T47D (cell line): ENCODE measurements at regions not wholly inside any gene's neighbourhood (a gene's known extent, or its start where the extent isn't known, plus 50 kb on each side); places are given as distances from the start of the nearest gene placed in this dataset.
"Not testable (repeated sequence)": the region's sequence is repeated elsewhere in the genome, so short reads cannot be mapped to it uniquely, and the experiment has no call there.

ENCODE experiments used
- DNase-seq, 2 experiments: peaks; one replicate each; pipeline versions ENCODE4 v3.0.0 to v3.0.0-alpha.2; 2011 to 2012; ENCODE audit warnings: low read depth in 1 of 2, low spot score in 1 of 2
- JUND ChIP-seq: IDR thresholded peaks from 2 replicates; pipeline ENCODE4 v1.6.1; 2012; ENCODE audit warnings: low read depth
- in situ Hi-C: cut with HindIII; loops from 2 replicates; pipeline ENCODE4 v1.10.0; 2016; ENCODE audit warnings: low sequenced_read_pairs, low pct_unique_long_range_greater_than_20kb

DNA sequence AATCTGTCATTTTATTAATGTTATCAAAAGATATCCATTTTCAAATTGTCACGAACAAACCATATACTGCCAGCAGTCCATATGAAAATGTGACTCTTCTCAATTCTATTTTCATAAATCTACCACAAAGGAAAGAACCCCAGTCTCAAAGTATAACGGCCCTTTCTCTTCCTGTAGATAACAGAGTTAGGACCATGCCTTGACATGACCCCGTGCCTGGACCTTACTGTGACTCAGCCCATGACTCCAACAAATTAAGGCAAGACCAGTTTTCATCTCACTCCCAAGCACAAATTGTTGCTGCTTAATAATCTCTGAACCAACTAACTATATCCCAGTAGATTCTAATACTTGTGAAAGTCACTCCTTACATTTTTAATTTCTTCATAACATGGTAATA is 124.4 kb upstream of the NFIA start:
- DNase-seq: no peak
- no peak for TF ChIP-seq JUND
- in situ Hi-C loops: no loop called here

DNA sequence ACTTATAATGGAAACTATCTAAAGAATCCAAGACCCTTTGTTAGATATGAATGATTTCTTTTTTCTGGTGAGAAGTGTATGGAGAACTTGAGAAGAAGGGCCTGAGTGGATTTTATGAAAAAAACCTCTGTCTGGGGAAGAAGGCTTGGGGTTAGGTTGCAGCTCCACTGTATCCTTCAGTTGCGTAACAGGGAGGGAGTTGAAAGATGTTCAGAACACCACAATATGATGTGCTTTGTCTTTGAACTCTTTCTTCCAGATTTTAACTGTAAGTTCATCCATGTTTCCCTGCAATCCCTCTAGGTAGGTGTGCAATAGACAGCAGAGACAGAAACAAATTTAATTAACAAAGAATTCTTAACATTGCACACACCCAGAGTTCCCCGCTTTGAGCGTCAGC is 125.8 kb upstream of the NFIA start:
- TF ChIP-seq JUND: no peak
- in situ Hi-C loops: no loop called here

DNA sequence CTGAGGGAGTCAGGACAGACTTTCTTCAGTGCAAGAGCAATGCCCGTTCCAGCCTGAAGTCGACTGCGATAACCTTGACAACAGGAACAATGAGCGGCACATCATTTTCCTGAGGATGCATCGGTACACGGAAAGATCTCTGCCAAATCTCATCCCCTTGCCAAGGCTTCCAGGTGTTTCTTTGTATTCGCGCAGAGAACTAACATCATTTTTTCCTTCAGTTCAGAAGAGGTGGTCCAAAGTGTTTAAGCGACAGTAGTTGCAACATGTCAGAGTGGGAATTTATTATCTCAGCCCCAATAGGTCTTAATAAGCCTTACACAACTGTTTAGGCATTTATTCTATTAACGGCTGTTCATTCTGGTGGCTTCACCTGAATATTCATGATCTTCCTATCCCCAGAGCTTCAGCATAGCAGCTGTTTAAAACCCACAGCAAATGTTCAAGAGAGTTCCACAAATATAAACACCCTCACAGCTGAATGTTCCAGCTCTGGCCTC is 129.7 kb upstream of the NFIA start:
- no peak for TF ChIP-seq JUND
- in situ Hi-C loops: no loop called here

More for the DNA sequence above, 125.8 kb upstream of the NFIA start:
- no peak for DNase-seq

DNA sequence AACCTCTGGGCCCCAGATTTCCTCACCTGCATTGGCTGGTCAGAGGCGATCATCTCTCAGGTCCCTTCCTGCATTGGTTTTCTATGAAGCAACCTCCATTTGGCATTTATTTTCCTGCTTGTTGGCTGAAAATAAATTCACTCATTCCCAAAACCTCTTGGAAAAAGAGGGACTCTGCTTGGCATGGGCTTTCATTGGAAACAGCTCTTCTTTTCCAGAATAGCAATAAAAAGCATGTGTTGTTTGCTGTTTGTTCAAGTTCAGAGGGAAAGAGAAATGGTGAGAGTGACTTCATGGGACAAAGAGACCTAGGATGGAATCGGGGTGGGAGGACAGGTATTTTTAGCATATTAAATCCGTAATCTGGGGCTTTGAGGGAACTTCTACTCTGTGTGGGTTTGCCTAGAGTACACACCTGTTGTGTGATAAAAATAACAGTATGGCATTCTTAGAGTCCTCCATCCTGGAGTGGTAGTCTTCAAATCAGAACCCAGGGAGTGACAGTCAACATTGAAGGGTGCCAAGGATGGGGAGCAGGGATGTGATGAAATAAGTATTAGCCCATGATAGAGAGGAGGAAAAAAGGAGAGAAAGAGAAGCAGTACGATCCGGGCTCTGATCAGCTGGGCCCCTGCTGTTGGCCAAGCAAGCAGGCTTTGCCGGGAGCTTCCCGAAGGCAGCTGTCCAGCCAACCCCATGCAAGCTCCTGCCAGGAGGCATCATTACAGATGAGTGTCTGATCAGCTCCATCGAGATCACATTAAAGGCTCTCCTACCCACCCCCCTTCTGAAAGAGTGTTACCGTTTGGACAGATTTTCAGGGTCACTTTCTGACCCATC is 131.9 kb upstream of the NFIA start:
- TF ChIP-seq JUND: no peak
- in situ Hi-C loops: no loop called here
- DNase-seq: no peak

More for the DNA sequence above, 129.7 kb upstream of the NFIA start:
- no peak for DNase-seq

DNA sequence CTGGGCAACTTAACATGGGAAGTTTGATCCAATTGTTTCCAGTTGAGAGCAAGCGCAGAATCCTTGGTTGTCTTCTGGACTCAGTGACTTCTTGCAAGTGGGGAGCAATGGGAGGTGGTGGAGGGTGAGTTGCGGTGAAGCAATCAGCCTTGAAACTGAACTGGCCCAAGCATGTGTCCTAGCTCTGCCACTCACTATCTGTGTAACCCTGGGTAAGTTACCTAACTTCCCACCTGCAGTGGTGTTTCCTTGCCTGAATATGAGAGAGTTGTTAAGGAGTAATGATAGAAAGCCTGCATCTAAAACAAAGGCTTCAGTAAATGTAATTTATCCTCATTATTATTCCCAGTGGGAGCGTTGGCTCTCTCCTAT is 132.5 kb upstream of the NFIA start:
- TF ChIP-seq JUND: no peak
- in situ Hi-C loops: no loop called here
- DNase-seq: no peak

DNA sequence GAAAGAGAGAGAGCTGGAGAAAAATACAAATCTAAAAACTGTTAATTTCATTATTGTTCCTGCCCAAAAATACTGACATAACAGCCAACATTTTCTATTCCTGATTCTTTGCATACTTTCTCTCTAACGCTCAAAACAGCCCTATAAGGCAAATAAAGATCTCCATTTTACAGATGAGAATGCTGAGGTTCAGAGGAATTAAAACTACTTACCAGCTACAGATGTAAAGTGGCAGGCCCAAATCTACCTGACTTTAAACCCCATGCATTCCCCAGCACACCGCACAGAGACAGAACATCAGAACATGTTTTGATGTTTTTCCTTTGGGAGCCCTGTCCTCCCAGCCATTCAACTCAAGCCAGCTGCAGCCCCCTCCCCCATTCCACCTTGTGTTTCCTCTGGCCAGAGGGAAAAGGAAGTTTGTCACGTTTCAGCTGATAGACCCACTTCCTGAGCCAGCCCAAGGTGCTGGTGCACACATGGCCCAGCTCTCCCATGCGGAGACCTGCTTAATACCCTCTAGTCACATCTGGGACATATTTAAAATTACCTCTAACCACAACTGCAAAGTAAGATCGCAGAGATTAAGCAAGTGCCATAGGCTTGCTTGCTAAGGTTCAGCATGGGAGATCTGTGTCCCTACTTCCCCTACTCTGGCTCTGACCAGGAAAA is 133.1 kb upstream of the NFIA start:
- no peak for TF ChIP-seq JUND
- no peak for DNase-seq
- in situ Hi-C loops: no loop called here

DNA sequence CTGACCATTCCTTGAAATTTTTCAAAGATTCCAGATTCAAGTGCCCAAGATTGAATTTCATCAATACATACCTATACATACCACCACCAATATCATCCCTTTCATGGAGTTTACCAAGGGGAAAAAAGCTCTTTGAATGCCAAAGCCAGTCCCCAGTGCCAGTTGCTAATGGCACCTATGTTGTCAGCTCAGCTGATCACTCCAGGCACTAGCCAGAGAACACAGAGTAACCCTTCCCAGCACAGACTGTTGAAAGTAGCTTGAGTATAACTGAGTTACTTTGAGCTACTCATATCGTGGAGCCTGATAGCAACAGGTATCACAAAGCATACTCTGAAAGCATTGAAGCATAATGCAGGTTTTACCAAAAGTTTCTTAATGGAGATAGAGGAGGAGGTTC is 133.9 kb upstream of the NFIA start:
- in situ Hi-C loops: no loop called here
- no peak for TF ChIP-seq JUND
- no peak for DNase-seq

DNA sequence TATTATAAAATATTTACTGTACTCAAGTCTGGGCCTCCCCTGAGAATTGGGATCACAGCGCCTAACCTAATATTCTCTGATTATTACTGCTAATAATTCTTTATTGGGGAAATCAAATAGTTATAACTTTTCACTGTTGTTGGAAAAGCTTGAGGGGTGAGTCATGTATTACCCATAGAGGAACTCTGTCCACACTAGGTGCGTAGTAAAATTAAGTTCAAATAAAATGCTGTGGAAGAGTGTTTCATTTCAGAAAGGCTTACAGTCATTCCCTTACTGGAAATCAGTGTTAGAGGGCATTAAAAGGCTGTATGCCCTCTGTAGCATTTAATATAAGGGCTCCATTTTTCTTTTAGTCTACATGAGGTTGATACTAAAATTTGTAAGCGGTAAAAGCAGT is 135.0 kb upstream of the NFIA start:
- TF ChIP-seq JUND: no peak
- no peak for DNase-seq
- in situ Hi-C loops: no loop called here

DNA sequence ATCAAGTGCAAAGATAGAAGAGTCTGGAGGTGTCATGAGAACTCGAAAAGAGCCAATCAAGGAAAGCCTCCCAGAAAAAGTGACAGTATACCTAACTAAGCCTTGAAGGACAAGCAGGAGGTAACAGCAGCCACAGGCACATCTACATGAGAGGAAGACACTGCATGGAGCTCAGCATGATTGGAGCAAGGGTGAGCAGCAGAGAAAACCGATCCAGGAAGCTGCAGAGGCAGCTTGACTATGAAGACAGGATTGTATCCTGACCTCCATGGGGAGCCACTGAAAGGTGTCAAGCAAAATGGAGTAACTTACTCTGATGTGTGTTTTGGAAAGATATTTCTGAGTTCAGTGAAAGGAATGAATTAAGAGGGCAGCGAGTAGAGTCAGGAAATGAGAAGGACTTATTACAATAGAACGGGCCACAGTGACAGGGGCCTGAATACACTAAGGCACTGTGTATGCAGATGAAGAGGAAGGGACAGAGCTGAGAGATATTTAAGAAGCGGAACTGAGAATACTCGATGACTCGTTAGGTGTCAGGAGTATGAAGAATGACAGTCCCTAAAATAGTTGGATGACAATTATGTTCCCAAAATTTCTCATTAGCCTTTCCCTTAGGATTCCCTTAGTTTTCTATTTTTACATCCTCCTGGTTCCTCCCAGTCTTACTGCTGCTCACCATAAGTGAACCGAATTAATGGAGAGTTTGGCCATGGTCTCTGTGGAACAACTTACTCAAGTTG is 139.3 kb upstream of the NFIA start:
- no peak for DNase-seq
- no peak for TF ChIP-seq JUND
- in situ Hi-C loops: no loop called here

DNA sequence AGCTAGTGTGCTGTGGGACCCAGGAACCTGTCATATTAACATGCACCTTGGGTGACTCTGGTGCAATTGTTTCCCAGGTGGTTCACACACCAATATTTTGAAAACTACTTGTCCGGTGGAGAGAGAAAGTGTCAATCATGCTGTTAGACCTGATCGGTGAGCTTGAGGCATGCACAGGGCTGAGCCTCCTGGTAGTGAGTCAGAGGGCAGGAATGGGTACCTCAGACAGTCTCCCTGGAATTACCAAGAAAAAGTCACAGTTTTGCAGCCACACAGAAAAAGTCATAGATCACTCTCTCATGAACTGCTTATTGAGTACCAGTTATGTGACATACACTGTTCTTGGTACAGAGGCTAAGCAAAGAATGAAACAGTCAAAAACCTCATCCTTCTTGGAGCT is 140.1 kb upstream of the NFIA start:
- TF ChIP-seq JUND: no peak
- in situ Hi-C loops: no loop called here
- peak; percentile 3 to 74 for DNase-seq

DNA sequence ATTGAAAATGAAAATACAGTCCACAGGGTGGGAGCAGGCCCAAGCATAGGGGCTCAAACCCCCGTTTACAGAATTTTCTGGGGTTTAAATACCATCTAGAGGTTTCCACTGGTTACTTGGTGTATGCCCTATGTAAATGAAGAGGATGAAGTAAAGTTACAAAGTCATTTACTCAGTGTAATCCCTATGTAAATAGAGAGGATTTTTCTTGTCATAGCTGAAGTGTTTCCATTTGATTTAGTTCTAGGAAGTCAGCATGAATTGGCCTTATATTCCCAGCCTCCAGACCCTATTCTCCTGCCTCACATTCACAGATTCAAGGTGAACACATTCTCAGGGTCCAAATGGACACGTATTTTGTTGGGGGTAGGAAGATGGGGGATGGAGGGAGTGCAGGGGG is 141.7 kb upstream of the NFIA start:
- DNase-seq, in situ Hi-C loops: not testable (repeated sequence)

DNA sequence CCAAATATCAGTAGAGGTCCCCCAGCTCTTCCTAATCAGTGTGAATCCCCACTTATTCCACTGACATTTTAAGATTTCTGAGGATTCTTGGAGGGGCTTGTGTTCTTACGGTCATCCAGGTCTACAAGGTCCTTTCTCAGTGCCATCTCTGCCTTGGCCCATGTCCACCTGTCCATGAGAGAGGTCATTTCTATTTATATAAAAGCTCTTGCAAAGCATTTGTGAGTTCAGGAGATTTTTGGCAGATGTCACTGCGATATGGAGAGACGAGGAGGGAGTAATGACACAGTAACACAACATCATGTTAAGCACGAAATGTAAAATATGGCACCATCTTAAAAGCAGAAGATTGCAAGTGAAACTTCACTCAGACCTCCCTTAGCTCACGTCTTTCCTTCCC is 144.6 kb upstream of the NFIA start:
- DNase-seq: no peak
- no peak for TF ChIP-seq JUND
- in situ Hi-C loops: no loop called here
